Suprapubic skin (tissue), 4 donors: ENCODE measurements at regions not wholly inside any gene's neighbourhood (a gene's known extent, or its start where the extent isn't known, plus 50 kb on each side); places are given as distances from the start of the nearest gene placed in this dataset.

Experiments used
- DNase-seq, 2 donors: peaks; one replicate each; pipeline ENCODE4 v3.0.0-alpha.2; 2019; ENCODE audit warnings: low spot score in 2 of 2
- H3K27ac ChIP-seq: fragments of 200-600 bp; sonication (generic); one replicate; pipeline ENCODE4 v1.5.1; 2019
- H3K27me3 ChIP-seq: fragments of 200-600 bp; sonication (generic); one replicate; pipeline ENCODE4 v1.5.1; 2019
- H3K36me3 ChIP-seq: fragments of 200-600 bp; sonication (generic); one replicate; pipeline ENCODE4 v1.5.1; 2019
- H3K4me1 ChIP-seq: fragments of 200-600 bp; sonication (generic); one replicate; pipeline ENCODE4 v1.5.1; 2019
- H3K4me3 ChIP-seq: fragments of 200-600 bp; sonication (generic); one replicate; pipeline ENCODE4 v1.5.1; 2019; ENCODE audit warnings: mild to moderate bottlenecking
- H3K9me3 ChIP-seq: fragments of 200-600 bp; sonication (generic); one replicate; pipeline ENCODE4 v1.5.1; 2019
- CTCF ChIP-seq, 2 donors: fragments of 200-600 bp in 1 of 2; fragments of 450-650 bp in 1 of 2; sonication (generic) in 1 of 2; IDR thresholded peaks; one replicate each; pipeline ENCODE4 v1.5.1; 2016 to 2019; ENCODE audit warnings: antibody characterized with exemption in 2 of 2, mild to moderate bottlenecking in 1 of 2, moderate library complexity in 1 of 2
- EP300 ChIP-seq: sonication (generic); formaldehyde crosslinking; IDR thresholded peaks from one replicate; pipeline ENCODE4 v1.6.1; 2017; ENCODE audit warnings: antibody characterized with exemption
- POLR2A ChIP-seq, 2 donors: fragments of 450-650 bp; IDR thresholded peaks; one replicate each; pipeline ENCODE4 v1.6.1; 2017; ENCODE audit warnings: antibody characterized with exemption in 2 of 2, mild to moderate bottlenecking in 2 of 2, moderate library complexity in 2 of 2
- POLR2AphosphoS5 ChIP-seq, 3 donors: sonication (generic); formaldehyde crosslinking; IDR thresholded peaks; one replicate each; pipeline ENCODE4 v1.6.1; 2017; ENCODE audit warnings: antibody characterized with exemption in 3 of 3
- WGBS: methylation state at CpG from one replicate; pipeline ENCODE4 v1.1.5; 2018; 5-methylcytosine and 5-hydroxymethylcytosine counted together

- Histone ChIP-seq H3K36me3 (no peaks in the 10 kb centered on the region), H3K9me3 (no peaks in the 10 kb centered on the region), H3K27me3 (no peaks in the 10 kb centered on the region), H3K4me1 (peaks cover 8% of the 10 kb centered on the region), H3K4me3 (no peak overlapping the region), H3K27ac (no peak overlapping the region)
- no peak for DNase-seq
- 83% methylated on average over 6 of the region's 6 CpGs for WGBS
- TF ChIP-seq POLR2A (IDR thresholded peaks at IDR 0.05) (no peak), EP300 (no peak), CTCF (IDR thresholded peaks at IDR 0.05) (no peak), POLR2AphosphoS5 (IDR thresholded peaks at IDR 0.05) (no peak)
Observed at GRCh38 chr2:67848551-67849285, 214.1 kb downstream of the C1D start.

GRCh38 chr2:67851016-67851415 is 211.8 kb downstream of the C1D start:
- Histone ChIP-seq H3K9me3 (no peaks in the 10 kb centered on the region), H3K4me3 (no peak overlapping the region), H3K4me1 (peaks cover 4% of the 10 kb centered on the region), H3K27me3 (no peaks in the 10 kb centered on the region), H3K27ac (no peak overlapping the region), H3K36me3 (no peaks in the 10 kb centered on the region)
- WGBS, result 91% methylated on average over 3 of the region's 3 CpGs
- no peak for TF ChIP-seq POLR2A (IDR thresholded peaks at IDR 0.05)
- TF ChIP-seq POLR2AphosphoS5 (IDR thresholded peaks at IDR 0.05), result no peak
- TF ChIP-seq EP300, result no peak
- no peak for TF ChIP-seq CTCF (IDR thresholded peaks at IDR 0.05)
- no peak for DNase-seq

- Histone ChIP-seq H3K27me3 (no peaks in the 10 kb centered on the region), H3K36me3 (no peaks in the 10 kb centered on the region), H3K4me1 (no peaks in the 10 kb centered on the region), H3K27ac (no peak overlapping the region), H3K4me3 (no peak overlapping the region), H3K9me3 (no peaks in the 10 kb centered on the region)
- WGBS, result 86% methylated on average over 8 of the region's 8 CpGs
- DNase-seq, result no peak
- TF ChIP-seq CTCF (IDR thresholded peaks at IDR 0.05) (no peak), EP300 (no peak), POLR2AphosphoS5 (IDR thresholded peaks at IDR 0.05) (no peak), POLR2A (IDR thresholded peaks at IDR 0.05) (no peak)
Observed at GRCh38 chr2:67851956-67852824, 210.6 kb downstream of the C1D start.

GRCh38 chr2:67854103-67854743 is 208.6 kb downstream of the C1D start:
- H3K27me3 ChIP-seq, result peaks cover 3% of the 10 kb centered on the region
- H3K9me3 ChIP-seq, result no peaks in the 10 kb centered on the region
- no peaks in the 10 kb centered on the region for H3K36me3 ChIP-seq
- WGBS, result 57% methylated on average over 6 of the region's 6 CpGs
- H3K27ac ChIP-seq, result no peak overlapping the region
- H3K4me3 ChIP-seq, result no peak overlapping the region
- no peak for TF ChIP-seq POLR2AphosphoS5 (IDR thresholded peaks at IDR 0.05)
- no peak for TF ChIP-seq POLR2A (IDR thresholded peaks at IDR 0.05)
- TF ChIP-seq CTCF (IDR thresholded peaks at IDR 0.05), result no peak
- no peak for TF ChIP-seq EP300
- no peak for DNase-seq
- H3K4me1 ChIP-seq, result no peaks in the 10 kb centered on the region

GRCh38 chr2:67854798-67855197 is 208.0 kb downstream of the C1D start:
- TF ChIP-seq EP300 (no peak), POLR2A (IDR thresholded peaks at IDR 0.05) (no peak), CTCF (IDR thresholded peaks at IDR 0.05) (no peak), POLR2AphosphoS5 (IDR thresholded peaks at IDR 0.05) (no peak)

More at GRCh38 chr2:67854798-67855197, 208.0 kb downstream of the C1D start:
- Histone ChIP-seq H3K4me1 (no peaks in the 10 kb centered on the region), H3K27me3 (peaks cover 3% of the 10 kb centered on the region), H3K9me3 (no peaks in the 10 kb centered on the region), H3K27ac (no peak overlapping the region), H3K4me3 (no peak overlapping the region), H3K36me3 (no peaks in the 10 kb centered on the region)
- 78% methylated on average over 1 of the region's 1 CpG for WGBS
- DNase-seq, result no peak
